ENCODE measurements at regions not wholly inside any gene's neighbourhood (a gene's known extent, or its start where the extent isn't known, plus 50 kb on each side); places are given as distances from the start of the nearest gene placed in this dataset.
"Not testable (repeated sequence)": the region's sequence is repeated elsewhere in the genome, so short reads cannot be mapped to it uniquely, and the experiment has no call there.

GRCh38 chr7:49497471-49497870, 276.0 kb upstream of the VWC2 start:
- H3K4me3 ChIP-seq (ENCODE audit: low read depth, low read length): no peak overlapping the region
- TF ChIP-seq, protein P1, sequence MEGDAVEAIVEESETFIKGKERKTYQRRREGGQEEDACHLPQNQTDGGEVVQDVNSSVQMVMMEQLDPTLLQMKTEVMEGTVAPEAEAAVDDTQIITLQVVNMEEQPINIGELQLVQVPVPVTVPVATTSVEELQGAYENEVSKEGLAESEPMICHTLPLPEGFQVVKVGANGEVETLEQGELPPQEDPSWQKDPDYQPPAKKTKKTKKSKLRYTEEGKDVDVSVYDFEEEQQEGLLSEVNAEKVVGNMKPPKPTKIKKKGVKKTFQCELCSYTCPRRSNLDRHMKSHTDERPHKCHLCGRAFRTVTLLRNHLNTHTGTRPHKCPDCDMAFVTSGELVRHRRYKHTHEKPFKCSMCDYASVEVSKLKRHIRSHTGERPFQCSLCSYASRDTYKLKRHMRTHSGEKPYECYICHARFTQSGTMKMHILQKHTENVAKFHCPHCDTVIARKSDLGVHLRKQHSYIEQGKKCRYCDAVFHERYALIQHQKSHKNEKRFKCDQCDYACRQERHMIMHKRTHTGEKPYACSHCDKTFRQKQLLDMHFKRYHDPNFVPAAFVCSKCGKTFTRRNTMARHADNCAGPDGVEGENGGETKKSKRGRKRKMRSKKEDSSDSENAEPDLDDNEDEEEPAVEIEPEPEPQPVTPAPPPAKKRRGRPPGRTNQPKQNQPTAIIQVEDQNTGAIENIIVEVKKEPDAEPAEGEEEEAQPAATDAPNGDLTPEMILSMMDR (conservative IDR thresholded peaks at IDR 0.05; ENCODE audit: low read depth, low read length): no peak
- DNase-seq (ENCODE audit: low read depth): no peak

GRCh38 chr7:49500741-49501140, 272.7 kb upstream of the VWC2 start:
- TF ChIP-seq, protein P1 (conservative IDR thresholded peaks at IDR 0.05; ENCODE audit: low read depth, low read length): no peak
- H3K4me3 ChIP-seq (ENCODE audit: low read depth, low read length): no peak overlapping the region
- DNase-seq (ENCODE audit: low read depth): no peak

DNA sequence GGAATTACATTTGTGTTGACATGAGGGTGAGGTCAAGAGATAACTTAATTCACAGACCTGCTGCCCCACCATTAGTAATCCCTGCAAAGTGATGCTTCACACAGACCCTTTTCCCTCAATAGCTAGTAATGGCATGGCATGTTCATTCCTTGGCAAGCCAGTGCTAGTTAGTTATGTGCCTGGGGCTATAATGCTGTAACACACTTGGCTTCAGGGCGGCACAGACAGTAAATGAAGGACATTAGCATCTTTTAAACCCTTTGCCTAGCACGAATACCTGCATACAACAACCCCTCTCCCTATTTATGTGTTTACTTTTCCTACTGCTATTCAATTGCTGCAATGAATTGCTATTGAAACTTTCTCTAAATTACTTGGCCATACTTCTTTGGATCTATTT, 266.2 kb upstream of the VWC2 start:
- H3K4me3 ChIP-seq (ENCODE audit: low read depth, low read length); DNase-seq (ENCODE audit: low read depth): not testable (repeated sequence)

GRCh38 chr7:49513911-49514310, 259.5 kb upstream of the VWC2 start:
- TF ChIP-seq, protein P1 (conservative IDR thresholded peaks at IDR 0.05; ENCODE audit: low read depth, low read length): no peak
- H3K4me3 ChIP-seq (ENCODE audit: low read depth, low read length): no peak overlapping the region

GRCh38 chr7:49520951-49521350, 252.5 kb upstream of the VWC2 start:
- TF ChIP-seq, protein P1 (conservative IDR thresholded peaks at IDR 0.05; ENCODE audit: low read depth, low read length): no peak
- no peak overlapping the region for H3K4me3 ChIP-seq (ENCODE audit: low read depth, low read length)

More at GRCh38 chr7:49513911-49514310, 259.5 kb upstream of the VWC2 start:
- DNase-seq (ENCODE audit: low read depth): no peak

DNA sequence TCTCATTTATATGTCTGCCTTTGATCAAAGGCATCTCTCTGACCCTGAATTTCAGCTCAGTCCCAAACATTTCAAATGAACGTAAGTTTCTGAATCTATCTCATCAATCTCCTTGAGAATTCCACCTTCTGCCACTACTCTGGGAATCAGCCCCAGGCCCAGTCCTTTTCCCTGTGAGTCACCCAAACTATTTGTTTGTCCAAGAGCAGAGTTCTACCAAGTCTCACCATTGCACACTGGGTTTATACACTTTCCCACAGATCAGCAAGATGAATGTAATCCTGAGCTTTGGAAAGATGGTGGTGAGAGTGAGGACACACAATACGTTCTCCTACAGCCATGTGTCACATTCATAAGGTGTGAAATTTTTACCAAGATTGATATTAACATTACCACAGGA, 251.3 kb upstream of the VWC2 start:
- no peak for DNase-seq (ENCODE audit: low read depth)
- TF ChIP-seq, protein P1 (conservative IDR thresholded peaks at IDR 0.05; ENCODE audit: low read depth, low read length): no peak
- H3K4me3 ChIP-seq (ENCODE audit: low read depth, low read length): no peak overlapping the region

More at GRCh38 chr7:49520951-49521350, 252.5 kb upstream of the VWC2 start:
- no peak for DNase-seq (ENCODE audit: low read depth)

DNA sequence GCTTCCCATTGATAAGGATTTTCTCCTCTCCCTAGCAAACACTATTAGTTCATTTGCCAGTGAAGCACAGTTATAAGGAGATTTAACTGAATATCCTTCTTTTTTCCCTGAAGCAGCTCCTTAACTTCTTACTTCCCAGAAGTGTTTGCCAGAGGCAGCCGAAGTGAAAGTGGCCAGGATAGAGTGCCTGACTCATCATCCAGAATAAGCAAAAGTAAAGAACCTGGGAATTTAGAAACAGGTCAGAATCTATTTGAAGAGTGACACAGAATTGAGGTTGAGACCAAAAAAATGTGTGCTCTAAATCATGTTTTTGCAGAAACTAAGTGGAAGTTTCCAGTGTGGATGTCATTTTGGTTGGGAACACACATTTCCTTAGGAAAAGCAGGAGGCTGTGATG, 249.6 kb upstream of the VWC2 start:
- no peak for DNase-seq (ENCODE audit: low read depth)
- TF ChIP-seq, protein P1 (conservative IDR thresholded peaks at IDR 0.05; ENCODE audit: low read depth, low read length): no peak
- no peak overlapping the region for H3K4me3 ChIP-seq (ENCODE audit: low read depth, low read length)

DNA sequence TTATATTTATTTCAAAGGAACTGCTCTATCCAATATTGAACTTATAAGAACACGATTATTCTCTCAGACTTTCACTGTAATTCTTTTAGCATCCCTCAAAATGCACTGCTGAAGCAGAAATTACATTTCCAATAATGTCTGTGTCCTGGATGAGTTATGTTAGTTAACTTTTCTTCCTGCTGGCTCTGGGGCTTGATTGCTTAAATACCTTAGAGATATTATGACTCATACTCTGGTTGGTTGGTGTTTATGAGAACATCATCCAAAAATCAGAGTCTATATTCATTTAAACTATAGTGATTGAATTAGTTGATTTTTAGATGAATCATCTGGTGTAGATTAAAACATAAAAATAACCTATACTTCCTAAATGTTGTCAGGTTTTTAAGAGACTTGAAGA, 246.3 kb upstream of the VWC2 start:
- no peak overlapping the region for H3K4me3 ChIP-seq (ENCODE audit: low read depth, low read length)
- TF ChIP-seq, protein P1 (conservative IDR thresholded peaks at IDR 0.05; ENCODE audit: low read depth, low read length): no peak
- no peak for DNase-seq (ENCODE audit: low read depth)
